NCI-H2196 treated with DMSO at 0.1 percent for 48 hours (cell line): ENCODE measurements at regions not wholly inside any gene's neighbourhood (a gene's known extent, or its start where the extent isn't known, plus 50 kb on each side); places are given as distances from the start of the nearest gene placed in this dataset.

Source experiments
- DNase-seq: peaks from one replicate; lab custom pipeline; 2025; ENCODE audit not compliant: unreplicated experiment; lab: John Stamatoyannopoulos, UW

DNA sequence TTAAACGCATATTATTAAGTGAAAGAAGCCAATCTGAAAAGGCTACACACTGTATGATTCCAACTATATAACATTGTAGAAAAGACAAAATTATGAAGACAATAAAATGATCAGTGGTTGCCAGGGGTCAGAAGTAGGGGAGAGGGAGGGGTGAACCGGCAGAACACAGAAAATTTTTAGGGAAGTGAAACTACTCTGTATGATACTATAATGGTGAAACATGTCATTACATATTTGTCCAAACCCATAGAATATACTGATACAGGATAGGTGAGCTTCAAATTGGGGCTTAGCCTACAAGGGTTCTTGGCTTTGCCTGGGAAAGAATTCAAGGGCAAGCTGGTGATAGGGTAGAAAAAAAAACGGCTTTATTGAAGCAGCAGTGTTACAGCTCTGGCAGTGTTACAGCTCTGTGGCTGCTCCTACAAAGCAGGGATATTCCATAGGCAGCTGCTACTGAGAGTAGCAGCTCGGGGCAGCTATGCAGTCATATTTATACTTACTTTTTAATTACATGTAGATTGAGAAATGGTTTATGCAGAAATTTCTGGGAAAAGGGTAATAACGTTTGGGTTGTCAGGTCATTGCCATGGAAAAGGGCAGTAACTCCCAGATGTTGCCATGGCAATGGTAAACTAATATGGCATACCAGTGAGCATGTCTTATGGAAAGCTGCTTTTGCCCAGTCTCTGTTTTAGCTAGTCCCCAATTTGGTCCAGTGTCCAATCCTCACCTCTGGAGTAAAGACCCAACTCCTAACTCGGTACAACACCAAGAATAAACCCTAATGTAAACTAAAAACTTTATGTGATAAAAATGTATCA lies 125.1 kb upstream of the SLC25A36 start:
- DNase-seq: no peak

DNA sequence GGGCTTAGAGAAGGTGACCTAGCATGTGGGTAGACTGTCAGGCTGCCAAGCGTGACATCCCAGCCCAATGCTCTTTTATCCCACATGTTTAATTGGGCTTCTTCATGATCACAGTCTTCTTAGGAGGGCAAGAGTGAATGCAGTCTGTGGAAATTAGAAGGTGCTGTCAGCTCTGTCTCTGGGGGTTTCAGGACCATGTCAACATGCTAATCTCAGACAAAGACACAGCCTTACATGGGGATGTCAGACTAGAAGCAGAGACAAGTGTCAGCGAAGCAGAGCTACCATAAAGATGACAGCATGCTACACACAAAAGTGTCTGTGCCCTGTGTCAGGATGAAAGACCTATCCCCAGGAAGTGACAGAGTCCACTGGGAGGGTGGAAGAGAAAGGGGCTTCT lies 120.1 kb upstream of the SLC25A36 start:
- no peak for DNase-seq

DNA sequence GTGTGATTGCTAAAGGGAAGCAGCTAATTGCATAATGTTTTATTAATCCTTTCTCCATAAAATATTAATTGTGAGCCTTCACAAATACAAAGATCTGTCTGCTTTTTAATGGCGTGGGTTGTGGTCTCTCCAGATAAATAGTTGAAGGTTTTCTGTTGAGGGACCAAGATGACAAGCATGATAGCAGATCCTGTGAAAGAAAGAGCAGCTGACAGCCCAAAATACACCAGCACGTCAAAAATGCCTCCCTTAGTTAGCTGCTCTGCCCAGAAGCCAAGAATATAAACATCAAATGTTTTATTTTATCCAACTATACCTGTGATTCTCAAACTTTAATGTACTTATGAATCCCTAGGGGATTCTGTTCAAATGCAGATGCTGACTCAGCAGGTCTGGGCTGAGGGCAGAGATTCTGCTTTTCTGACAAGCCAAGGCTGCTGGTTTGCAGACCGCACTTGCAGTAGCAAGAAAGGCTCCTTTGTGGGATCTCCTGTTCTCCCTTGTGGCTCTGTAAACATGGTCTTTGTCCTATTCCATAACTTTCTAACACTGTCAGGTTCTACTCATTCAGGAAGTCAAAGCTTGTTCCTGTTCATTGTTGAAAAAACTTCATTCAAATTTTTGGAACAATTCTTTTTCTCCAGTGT lies 119.1 kb upstream of the SLC25A36 start:
- DNase-seq: no peak

DNA sequence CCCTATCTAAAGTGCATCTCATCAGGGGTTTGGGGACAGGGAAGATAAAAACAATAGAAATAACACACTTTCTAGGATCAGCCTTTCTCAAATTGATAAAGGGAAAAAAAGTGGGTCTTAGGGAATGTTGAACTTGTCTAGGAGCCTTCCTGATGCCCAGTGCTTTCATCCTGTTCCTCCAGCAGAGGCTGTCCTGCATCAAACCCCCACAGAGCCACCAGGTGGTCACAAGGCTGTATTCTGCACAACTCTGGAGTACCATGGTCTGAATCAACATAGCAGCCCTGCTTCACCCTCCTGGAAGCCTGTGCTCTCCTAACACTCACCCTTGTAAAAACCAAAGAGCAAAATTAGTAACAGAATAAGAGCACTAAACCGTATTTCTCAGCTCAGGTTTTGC lies 118.5 kb upstream of the SLC25A36 start:
- DNase-seq: no peak

DNA sequence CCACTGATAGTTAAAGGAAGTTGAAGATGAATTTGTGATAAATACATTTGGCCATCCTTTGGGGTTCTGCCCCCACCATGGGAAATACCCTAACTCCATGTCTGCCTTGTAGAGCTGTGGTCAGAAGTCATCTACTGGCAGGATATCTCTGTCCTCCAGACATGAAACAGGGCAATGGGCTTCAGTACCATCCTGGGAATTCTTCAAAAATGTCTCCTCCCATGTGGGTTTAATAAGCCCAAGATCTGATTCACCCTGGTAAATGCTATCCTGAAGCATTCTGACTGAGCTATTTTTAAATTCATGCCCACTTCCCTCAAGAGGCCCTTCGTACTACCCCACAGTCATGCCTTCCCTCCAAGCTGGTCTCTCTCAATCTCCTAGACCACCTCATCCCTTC lies 113.7 kb upstream of the SLC25A36 start:
- no peak for DNase-seq

DNA sequence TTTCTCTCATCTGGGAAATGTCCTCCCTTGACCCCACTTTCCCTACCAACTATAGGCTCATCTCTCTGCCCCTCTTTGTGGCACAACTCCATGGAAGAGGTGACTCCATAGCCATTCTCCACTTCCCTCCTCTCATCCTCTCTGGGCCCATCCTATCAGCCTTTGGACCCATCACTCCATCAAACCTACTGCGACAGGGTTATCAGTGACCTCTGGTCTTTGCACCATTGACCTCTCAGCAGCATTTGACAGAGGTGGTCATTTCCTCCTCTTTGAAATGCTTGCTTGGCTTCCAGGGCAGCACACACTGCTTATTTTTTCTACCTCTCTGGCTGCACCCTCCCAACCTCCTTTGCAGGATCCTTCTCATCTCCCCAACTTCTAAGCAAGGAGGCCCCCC lies 113.1 kb upstream of the SLC25A36 start:
- DNase-seq: no peak

DNA sequence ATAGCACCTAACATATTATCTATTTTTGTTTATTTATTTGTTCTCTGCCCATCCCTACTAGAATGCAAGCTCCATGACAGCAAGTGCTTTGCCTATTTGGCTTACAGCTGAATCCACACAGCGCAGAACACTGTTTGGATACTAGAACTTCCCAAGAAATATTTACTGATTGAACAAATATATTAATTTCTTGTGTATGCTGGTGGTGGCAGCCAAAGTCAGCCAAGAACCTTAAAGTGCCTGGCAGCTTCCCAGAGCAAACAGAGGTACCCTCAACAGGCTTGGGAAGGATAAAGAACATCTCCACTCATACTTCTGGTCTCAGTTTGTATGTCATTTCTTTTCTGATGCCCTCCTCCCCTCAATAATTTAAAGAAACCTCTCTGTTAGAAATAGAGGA lies 111.8 kb upstream of the SLC25A36 start:
- DNase-seq: no peak

DNA sequence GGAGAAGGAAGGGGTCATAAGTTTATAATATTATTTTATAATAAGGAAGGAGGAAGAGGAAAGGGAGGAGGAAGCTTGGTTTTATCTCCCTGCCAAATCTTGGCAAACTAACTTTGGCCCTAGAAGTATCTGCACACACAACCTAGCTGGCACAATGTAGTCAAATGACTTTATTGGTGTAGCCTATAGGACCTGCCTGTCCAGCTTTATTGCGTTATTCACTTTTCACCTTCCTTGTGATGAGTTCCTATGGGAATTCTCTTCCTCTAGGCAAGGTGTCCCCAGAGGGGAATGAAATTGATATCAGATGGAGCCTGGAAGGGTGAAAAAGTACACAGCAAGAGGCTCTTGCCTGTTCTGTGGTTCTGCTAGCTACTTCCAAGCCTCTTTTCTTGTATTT lies 111.2 kb upstream of the SLC25A36 start:
- no peak for DNase-seq

DNA sequence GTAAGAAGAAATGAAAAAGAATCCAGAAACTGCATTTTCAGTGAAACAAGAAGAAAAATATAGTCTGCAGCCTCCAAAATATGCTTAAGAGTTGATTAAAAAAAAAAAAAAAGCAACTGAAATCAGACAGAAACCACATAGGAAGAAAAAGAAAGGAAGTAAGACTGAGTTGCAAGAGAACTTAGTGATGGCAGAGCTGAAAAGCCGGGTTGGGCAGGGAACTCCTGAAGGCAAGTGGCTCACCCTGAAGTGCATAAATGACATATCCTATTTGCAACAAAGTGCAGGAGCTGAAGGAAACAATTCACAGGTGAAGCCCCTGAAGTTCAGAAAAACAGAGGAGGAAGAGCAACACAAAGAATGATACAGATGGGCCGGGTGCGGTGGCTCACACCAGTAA lies 108.8 kb upstream of the SLC25A36 start:
- DNase-seq: no peak

DNA sequence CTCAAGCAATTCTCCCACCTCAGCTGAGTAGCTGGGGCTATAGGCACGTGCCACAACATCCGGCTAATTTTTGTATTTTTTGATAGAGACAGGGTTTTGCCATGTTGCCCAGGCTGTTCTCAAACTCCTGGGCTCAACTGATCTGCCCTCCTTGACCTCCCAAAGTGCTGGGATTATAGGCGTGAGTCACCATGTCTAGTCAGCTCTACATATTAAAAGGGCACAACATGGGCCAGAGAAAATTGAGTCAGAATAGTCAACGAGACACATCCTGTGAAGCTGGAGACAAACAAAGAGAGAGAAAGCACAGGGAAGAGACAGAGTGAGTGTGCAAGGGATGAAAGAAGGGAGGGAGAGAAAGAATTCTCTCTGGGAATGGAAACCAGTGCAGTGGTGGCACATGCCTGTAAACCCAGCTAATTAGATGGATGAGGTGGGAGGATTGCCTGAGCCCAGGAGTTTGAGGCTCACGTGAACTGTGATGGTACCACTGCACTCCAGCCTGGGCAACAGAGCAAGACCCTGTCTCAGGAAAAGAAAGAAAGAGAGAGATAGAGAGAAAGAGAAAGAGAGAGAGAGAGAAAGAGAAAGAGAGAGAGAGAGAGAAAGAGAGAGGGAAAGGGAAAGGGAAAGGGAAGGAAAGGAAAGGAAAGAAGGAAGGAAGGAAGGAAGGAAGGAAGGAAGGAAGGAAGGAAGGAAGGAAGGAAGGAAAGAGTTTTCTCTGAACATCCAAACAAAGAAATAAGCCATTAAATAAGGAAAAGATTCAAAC lies 107.2 kb upstream of the SLC25A36 start:
- DNase-seq: no peak

DNA sequence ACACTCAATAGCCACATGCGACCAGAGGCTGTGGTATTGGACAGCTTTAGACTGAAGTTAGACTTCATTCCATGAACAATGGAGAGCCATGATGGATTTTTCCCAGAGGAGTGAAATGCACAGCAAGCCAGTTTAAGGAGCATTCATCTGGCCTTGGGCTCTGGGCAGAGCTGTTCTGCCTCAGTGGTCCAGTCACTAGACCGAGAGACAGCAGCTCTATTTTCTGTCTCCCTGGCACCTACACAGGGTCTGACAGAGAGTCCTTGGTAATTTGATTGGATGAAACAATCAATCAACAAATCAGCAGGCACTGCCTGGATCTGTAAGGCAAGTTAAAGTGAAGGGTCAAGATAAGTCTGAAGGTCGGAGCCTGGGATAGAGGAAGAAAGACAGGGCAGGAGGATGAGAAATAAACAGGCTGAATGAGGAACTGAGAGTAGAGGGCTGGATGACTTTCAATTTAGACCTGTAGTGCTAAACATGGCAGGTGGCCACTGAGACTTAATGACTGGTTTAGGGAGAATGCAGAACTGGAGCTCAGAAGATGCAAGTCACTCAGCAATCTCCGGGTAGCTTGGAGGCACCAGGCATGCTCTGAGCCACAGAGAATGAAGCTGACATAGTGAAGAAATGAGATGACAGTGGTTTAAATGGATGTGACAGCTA lies 98.5 kb upstream of the SLC25A36 start:
- DNase-seq: no peak

DNA sequence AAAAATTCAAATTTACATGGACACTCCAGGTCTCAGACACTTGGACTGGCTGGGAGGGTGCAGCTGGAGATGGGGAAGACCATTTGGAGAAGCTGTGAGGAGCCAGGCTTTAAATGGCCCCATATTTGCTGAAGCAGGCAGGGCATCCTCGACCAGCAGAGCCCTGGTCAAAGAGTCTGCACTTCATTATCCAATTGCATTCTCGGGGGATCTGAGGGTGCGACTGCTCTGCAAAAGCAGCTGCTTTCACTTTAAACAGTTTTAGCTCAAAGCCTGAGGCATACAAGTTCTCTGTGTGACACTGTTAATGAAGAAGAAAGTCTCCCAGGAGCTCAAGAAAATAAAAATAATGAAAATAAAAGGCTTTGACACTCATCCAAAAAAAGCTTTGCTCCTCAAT lies 98.0 kb upstream of the SLC25A36 start:
- DNase-seq: no peak

DNA sequence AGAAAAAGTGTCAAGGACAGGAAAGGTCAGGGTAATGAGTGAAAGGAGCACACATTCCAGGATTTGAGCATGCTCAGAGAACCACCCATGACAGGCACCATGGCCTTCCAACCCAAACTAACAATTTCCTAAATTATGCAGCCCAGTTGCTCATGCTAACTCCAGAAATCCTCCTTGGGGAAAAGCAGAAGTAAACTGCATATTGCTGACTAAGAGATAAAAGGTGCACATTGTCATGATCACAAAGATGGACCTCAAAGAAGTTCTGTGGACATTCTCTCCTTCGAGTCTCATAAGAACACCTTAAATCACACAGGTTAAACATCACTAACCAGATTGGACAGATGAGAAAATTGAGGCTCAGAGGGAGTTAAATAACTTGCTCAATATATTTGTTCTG lies 97.6 kb upstream of the SLC25A36 start:
- no peak for DNase-seq

DNA sequence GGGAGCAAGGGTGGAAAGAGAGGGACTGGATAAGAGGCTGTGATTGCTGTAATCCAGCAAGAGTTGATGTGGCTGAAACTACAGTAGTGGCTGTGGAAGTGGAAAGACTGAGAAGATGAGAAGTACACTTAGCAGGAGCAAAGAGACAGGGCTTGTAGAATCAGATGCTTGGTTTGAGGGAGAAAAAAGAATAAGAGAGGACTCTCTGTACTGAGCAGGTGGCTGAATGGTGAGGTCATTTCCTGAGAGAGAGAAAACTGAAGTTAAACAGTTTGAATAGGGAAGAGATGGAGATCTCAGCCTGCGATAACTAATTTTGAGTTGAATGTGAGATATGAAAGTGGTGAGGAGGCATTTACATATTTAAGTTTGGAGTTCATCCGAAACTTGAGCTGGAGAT lies 95.8 kb upstream of the SLC25A36 start:
- DNase-seq: no peak

DNA sequence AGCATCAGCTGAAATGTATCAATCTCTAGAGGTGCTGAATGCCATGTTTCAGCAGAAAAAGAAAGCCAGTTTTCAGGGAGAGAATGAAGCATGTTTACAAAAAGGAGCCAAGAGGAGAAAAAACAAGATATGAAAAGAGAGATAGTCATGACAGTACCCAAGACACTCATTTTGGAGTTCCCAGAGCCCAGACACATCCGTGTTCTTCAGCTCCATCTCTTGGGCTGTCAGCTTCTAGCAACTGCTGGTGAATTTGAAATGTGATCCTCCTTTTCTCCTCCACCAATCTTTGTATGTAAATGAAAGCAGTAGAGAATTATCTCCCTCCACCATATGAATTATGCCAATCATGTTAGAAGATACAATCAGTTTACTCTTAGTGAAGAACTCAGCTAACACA lies 93.0 kb upstream of the SLC25A36 start:
- DNase-seq: no peak

DNA sequence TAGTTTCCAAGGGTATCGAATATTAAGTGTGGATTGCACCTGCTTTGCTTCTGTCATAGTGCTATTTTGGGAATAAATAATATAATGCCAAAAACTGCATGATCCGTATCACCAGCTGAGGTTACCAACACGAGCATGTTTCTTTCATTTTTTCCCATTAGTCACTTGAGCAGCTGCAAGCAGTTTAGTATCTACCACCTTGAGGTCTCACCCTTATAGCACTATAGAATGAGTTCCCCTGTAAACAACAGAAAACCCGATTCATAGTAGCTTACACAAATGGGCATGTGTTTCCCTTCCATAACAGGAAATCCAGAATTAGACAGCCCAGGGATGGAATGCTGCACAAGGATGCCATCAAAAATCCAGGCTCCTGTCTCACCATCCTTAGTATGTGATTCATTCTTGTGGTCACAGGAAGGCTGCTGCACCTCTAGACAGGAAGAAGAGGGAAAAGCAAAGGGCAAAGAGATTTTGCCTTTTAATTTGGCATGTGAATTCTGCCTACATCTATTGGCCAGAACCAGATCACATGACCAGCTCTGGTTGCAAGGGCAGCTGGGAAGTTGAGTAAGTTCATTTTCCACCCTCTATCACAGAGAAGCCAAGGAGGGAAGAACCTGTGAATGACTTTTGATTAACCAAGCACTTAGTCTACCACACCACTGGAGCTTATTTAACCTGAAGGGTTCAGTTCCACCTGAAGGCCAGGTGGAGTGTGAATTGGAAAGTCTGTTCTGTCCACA lies 91.3 kb upstream of the SLC25A36 start:
- DNase-seq: no peak

DNA sequence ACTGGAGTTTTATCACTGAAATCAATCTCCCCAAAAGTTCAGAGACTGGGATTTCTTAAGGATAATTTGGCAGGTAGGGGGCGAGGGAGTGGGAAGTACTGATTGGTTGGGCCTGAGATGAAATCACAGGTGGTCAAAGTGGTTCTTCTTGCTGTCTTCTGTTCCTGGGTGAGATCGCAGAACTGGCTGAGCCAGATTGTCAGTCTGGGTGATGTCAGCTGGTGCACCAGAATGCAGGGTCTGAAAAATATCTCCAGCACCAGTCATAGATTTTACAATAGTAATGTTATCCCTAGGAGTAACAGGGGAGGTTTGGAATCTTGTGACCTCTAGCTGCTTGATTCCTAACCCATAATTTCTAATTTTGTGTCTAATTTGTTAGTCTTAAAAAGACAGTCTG lies 86.7 kb upstream of the SLC25A36 start:
- no peak for DNase-seq

DNA sequence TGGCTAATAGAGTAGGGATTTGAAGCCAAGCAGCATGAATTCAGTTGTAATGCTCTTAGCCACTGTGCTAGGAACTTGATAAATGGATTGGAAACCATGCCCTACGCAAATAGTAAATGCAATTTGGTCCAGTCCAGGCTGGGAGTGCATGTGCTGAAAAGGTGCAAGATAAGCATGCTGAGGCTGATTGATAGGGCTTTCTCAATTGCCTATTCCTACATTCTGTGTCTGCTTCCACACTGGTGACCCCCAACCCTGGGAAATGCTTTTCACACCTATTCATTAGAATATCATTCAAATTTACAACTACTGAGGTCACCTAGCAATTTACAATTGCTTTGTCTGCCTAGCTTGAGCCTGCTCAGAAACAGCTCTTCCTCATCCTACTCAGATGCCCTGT lies 84.7 kb upstream of the SLC25A36 start:
- DNase-seq: no peak

DNA sequence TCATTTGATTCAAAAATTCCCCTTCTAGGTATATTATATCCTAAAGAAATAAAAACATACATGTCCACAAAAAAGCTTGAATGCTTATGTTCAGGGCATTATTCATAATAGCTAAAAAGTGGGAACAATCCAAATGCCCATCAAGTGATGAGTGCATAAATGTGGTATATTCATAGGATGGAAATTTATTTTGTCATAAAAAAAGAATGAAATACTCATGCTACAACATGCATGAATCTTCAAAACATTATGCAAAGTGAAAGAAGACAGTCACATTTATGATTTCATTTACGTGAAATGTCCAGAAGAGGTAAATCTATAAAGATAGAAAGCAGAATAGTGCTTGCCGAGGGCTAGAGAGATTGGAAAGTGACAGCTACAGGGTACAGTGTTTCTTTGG lies 83.6 kb upstream of the SLC25A36 start:
- DNase-seq: no peak

DNA sequence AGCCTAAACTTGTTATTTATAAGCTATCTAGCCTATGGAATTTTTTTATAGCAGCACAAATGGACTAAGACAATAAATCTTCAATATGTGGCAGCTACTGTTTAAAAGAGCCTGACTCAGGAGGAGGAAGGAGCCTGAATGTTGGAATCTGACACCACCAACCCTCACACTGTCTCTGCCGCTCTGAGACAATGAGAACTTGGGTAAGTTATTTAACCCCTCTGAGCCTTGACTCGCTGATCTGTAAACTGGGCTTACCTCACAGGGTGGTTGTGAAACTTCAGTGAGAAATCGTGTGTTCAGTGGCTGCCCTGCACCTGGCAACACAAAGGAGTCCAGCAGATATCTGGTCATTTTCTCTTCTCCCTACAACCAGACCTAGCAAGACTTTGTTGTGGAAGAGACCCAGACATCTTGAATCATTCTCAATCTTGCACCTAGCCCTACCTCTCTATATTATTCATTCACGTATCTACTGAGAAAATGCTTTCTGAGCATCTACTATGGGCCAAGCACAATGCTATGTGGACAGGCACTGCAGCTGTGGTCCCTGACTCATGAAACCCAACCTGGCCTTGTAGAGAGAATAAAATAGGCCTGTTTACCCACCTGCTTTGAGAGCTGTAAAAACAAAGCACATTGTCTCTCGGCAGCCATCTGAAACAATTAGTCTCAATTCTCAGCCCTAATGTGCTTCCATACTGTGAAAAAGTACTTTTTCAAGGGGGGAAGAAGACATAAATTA lies 81.9 kb upstream of the SLC25A36 start:
- no peak for DNase-seq
